H9 (cell line): ENCODE measurements at regions not wholly inside any gene's neighbourhood (a gene's known extent, or its start where the extent isn't known, plus 50 kb on each side); places are given as distances from the start of the nearest gene placed in this dataset.

Source experiments
- DNase-seq: peaks from one replicate; pipeline ENCODE4 v3.0.0-alpha.2; 2017
- H2AFZ ChIP-seq: one replicate; pipeline ENCODE4 v1.6.1; 2013; ENCODE audit warnings: mild to moderate bottlenecking, low read length, control low read depth, moderate library complexity
- H2AK5ac ChIP-seq: 2 replicates; pipeline ENCODE4 v1.6.1; 2013; ENCODE audit warnings: low read length, control low read depth, mixed read lengths; ENCODE audit not compliant: insufficient read length
- H2BK120ac ChIP-seq: one replicate; pipeline ENCODE4 v1.6.1; 2013; ENCODE audit warnings: low read depth, mild to moderate bottlenecking, low read length, control low read depth, inconsistent platforms; ENCODE audit not compliant: poor library complexity, severe bottlenecking
- H2BK12ac ChIP-seq: 2 replicates; pipeline ENCODE4 v1.6.1; 2013; ENCODE audit warnings: low read length, control low read depth, mixed read lengths, low read depth; ENCODE audit not compliant: insufficient read length
- H2BK15ac ChIP-seq: 2 replicates; pipeline ENCODE4 v1.6.1; 2013; ENCODE audit warnings: low read depth, low read length, control low read depth
- H2BK20ac ChIP-seq: one replicate; pipeline ENCODE4 v1.6.1; 2013; ENCODE audit warnings: low read depth, mild to moderate bottlenecking, low read length, control low read depth, inconsistent platforms; ENCODE audit not compliant: poor library complexity, severe bottlenecking
- H2BK5ac ChIP-seq: 2 replicates; pipeline ENCODE4 v1.6.1; 2013; ENCODE audit warnings: low read length, control low read depth, mixed read lengths; ENCODE audit not compliant: insufficient read length
- H3K14ac ChIP-seq: 2 replicates; pipeline ENCODE4 v1.6.1; 2013; ENCODE audit warnings: low read length, control low read depth; ENCODE audit not compliant: insufficient read depth
- H3K18ac ChIP-seq: 2 replicates; pipeline ENCODE4 v1.6.1; 2013; ENCODE audit warnings: low read depth, mild to moderate bottlenecking, mixed read lengths, low read length, control low read depth; ENCODE audit not compliant: insufficient read length
- H3K23ac ChIP-seq: 2 replicates; pipeline ENCODE4 v1.6.1; 2013; ENCODE audit warnings: low read length, control low read depth, mixed read lengths, low read depth; ENCODE audit not compliant: insufficient read length
- H3K23me2 ChIP-seq: 2 replicates; pipeline ENCODE4 v1.6.1; 2013; ENCODE audit warnings: low read depth, mild to moderate bottlenecking, mixed read lengths, low read length, control low read depth; ENCODE audit not compliant: insufficient read length, poor library complexity, severe bottlenecking
- H3K27ac ChIP-seq: 2 replicates; pipeline ENCODE4 v1.5.1; 2013; ENCODE audit warnings: low read length, control low read depth, mixed read lengths, low read depth; ENCODE audit not compliant: insufficient read length
- H3K27me3 ChIP-seq: 2 replicates; pipeline ENCODE4 v1.6.1; 2013; ENCODE audit warnings: low read length, control low read depth, inconsistent platforms; ENCODE audit not compliant: insufficient read depth
- H3K4ac ChIP-seq: 2 replicates; pipeline ENCODE4 v1.6.1; 2013; ENCODE audit warnings: low read depth, mild to moderate bottlenecking, control low read depth, inconsistent platforms, low read length, moderate library complexity
- H3K4me1 ChIP-seq: 2 replicates; pipeline ENCODE4 v1.6.1; 2013; ENCODE audit warnings: low read length, control low read depth, inconsistent platforms; ENCODE audit not compliant: insufficient read depth
- H3K4me2 ChIP-seq: 2 replicates; pipeline ENCODE4 v1.6.1; 2013; ENCODE audit warnings: low read length, control low read depth, mixed read lengths; ENCODE audit not compliant: insufficient read length, insufficient read depth
- H3K56ac ChIP-seq: 2 replicates; pipeline ENCODE4 v1.6.1; 2013; ENCODE audit warnings: low read depth, mild to moderate bottlenecking, mixed read lengths, low read length, control low read depth; ENCODE audit not compliant: insufficient read length
- H3K79me1 ChIP-seq: 2 replicates; pipeline ENCODE4 v1.6.1; 2013; ENCODE audit warnings: low read depth, mild to moderate bottlenecking, moderate library complexity, low read length, control low read depth, inconsistent platforms; ENCODE audit not compliant: insufficient read depth, poor library complexity, severe bottlenecking
- H3K79me2 ChIP-seq: 2 replicates; pipeline ENCODE4 v1.6.1; 2013; ENCODE audit warnings: low read length, control low read depth, inconsistent platforms; ENCODE audit not compliant: insufficient read depth
- H3K9ac ChIP-seq: 2 replicates; pipeline ENCODE4 v1.6.1; 2013; ENCODE audit warnings: low read length, control low read depth, mixed read lengths; ENCODE audit not compliant: insufficient read length; ENCODE audit errors: extremely low read depth
- H3K9me3 ChIP-seq: one replicate; pipeline ENCODE4 v1.6.1; 2013; ENCODE audit warnings: low read depth, low read length, inconsistent platforms; ENCODE audit not compliant: control insufficient read depth
- H3T11ph ChIP-seq: one replicate; pipeline ENCODE4 v1.6.1; 2013; ENCODE audit warnings: mild to moderate bottlenecking, low read length, control low read depth, inconsistent platforms
- H4K20me1 ChIP-seq: one replicate; pipeline ENCODE4 v1.6.1; 2013; ENCODE audit not compliant: control insufficient read depth, insufficient read length, insufficient read depth
- H4K5ac ChIP-seq: 2 replicates; pipeline ENCODE4 v1.6.1; 2013; ENCODE audit warnings: low read depth, mild to moderate bottlenecking, mixed read lengths, low read length, control low read depth; ENCODE audit not compliant: insufficient read length
- H4K8ac ChIP-seq: replicated peaks from 2 replicates; pipeline ENCODE4 v1.6.1; 2013; ENCODE audit warnings: low read length, control low read depth, mixed read lengths, low read depth; ENCODE audit not compliant: insufficient read length
- H4K91ac ChIP-seq: 2 replicates; pipeline ENCODE4 v1.6.1; 2013; ENCODE audit warnings: low read depth, mild to moderate bottlenecking, moderate library complexity, mixed read lengths, low read length, control low read depth; ENCODE audit not compliant: insufficient read length
- H3K27ac Mint-ChIP-seq, 3 experiments: 2 replicates in 2 of 3; 3 replicates in 1 of 3; pipeline ENCODE4 v1.8.0; 2020 to 2021; ENCODE audit warnings: mixed read lengths in 3 of 3, mild to moderate bottlenecking in 1 of 3, moderate library complexity in 1 of 3
- H3K27me3 Mint-ChIP-seq: 2 replicates; pipeline ENCODE4 v1.8.0; 2021; ENCODE audit warnings: low read depth, mild to moderate bottlenecking, moderate library complexity, mixed read lengths
- H3K36me3 Mint-ChIP-seq, 3 experiments: 2 replicates in 2 of 3; 3 replicates in 1 of 3; pipeline ENCODE4 v1.8.0; 2020 to 2021; ENCODE audit warnings: low read depth in 3 of 3, mixed read lengths in 3 of 3; ENCODE audit not compliant: insufficient read depth in 1 of 3
- H3K4me1 Mint-ChIP-seq, 2 experiments: 2 replicates each; pipeline ENCODE4 v1.8.0; 2020; ENCODE audit warnings: mixed read lengths in 2 of 2
- H3K4me3 Mint-ChIP-seq, 2 experiments: 2 replicates in 1 of 2; 3 replicates in 1 of 2; pipeline ENCODE4 v1.8.0; 2020 to 2021; ENCODE audit warnings: mild to moderate bottlenecking in 2 of 2, mixed read lengths in 2 of 2, moderate library complexity in 1 of 2
- H3K9me3 Mint-ChIP-seq, 2 experiments: 2 replicates in 1 of 2; 3 replicates in 1 of 2; pipeline ENCODE4 v1.8.0; 2020; ENCODE audit warnings: mild to moderate bottlenecking in 2 of 2, mixed read lengths in 2 of 2, moderate library complexity in 1 of 2
- CTCF ChIP-seq: fragments of 200-600 bp; sonication (generic); conservative IDR thresholded peaks from 3 replicates; pipeline ENCODE4 v1.8.0; 2021; ENCODE audit warnings: antibody characterized with exemption, mild to moderate bottlenecking
- WGBS: extraction: QIAGEN DNeasy Blood & Tissue Kit; methylation state at CpG from one replicate; pipeline ENCODE4 v1.1.7; 2013; ENCODE audit warnings: missing lambda C conversion rate, low lambda C conversion rate, mixed read lengths; ENCODE audit not compliant: insufficient read length; ENCODE audit errors: extremely low coverage; 5-methylcytosine and 5-hydroxymethylcytosine counted together

GRCh38 chr12:92543840-92544239 is 158.9 kb upstream of the PLEKHG7 start:
- Mint-ChIP-seq H3K36me3 (no peaks in the 10 kb centered on the region; a peak in 1 of 7 replicates), H3K4me1 (peaks cover 16 to 19% of the 10 kb centered on the region in 2 experiments), H3K27ac (peak overlapping the region in 1 of 3 experiments; percentile 42; a peak in 1 of 7 replicates), H3K9me3 (no peaks in the 10 kb centered on the region), H3K4me3 (no peak overlapping the region), H3K27me3 (no peaks in the 10 kb centered on the region; the same call in 1 of the 2 replicates)
- H3K27ac ChIP-seq, result no peak overlapping the region
- H3K23me2 ChIP-seq, result no peaks in the 10 kb centered on the region
- no peak overlapping the region for H4K8ac ChIP-seq
- no peak overlapping the region for H2AK5ac ChIP-seq
- H3K4ac ChIP-seq, result no peak overlapping the region
- no peak overlapping the region for H2BK12ac ChIP-seq
- H3K9ac ChIP-seq, result no peak overlapping the region
- H3K56ac ChIP-seq, result no peak overlapping the region
- no peak overlapping the region for H2BK5ac ChIP-seq
- H3K79me1 ChIP-seq, result no peaks in the 10 kb centered on the region
- H3K18ac ChIP-seq, result no peak overlapping the region
- no peaks in the 10 kb centered on the region for H3K79me2 ChIP-seq
- H2BK15ac ChIP-seq, result no peak overlapping the region
- no peak overlapping the region for H2BK120ac ChIP-seq
- no peak for TF ChIP-seq CTCF
- no peaks in the 10 kb centered on the region for H3K27me3 ChIP-seq
- H4K20me1 ChIP-seq, result no peaks in the 10 kb centered on the region
- no peak overlapping the region for H3K14ac ChIP-seq
- no CpG with 5 or more reads among the region's 4 CpGs for WGBS
- H4K91ac ChIP-seq, result no peak overlapping the region
- no peak overlapping the region for H3K23ac ChIP-seq
- H3T11ph ChIP-seq, result no peak overlapping the region
- H2AFZ ChIP-seq, result no peak overlapping the region
- H4K5ac ChIP-seq, result no peak overlapping the region
- H3K9me3 ChIP-seq, result no peaks in the 10 kb centered on the region
- H3K4me2 ChIP-seq, result no peak overlapping the region
- H3K4me1 ChIP-seq, result no peaks in the 10 kb centered on the region; the same call in 1 of the 2 replicates
- no peak overlapping the region for H2BK20ac ChIP-seq
- DNase-seq, result no peak
